Endothelial cell (in vitro differentiated cells): ENCODE measurements at regions not wholly inside any gene's neighbourhood (a gene's known extent, or its start where the extent isn't known, plus 50 kb on each side); places are given as distances from the start of the nearest gene placed in this dataset.

Experiments used
- DNase-seq: peaks from one replicate; pipeline ENCODE4 v3.0.0; 2021; ENCODE audit warnings: low spot score
- H3K27ac Mint-ChIP-seq: one replicate; pipeline ENCODE4 v1.8.0; 2021; ENCODE audit warnings: mixed read lengths, inconsistent platforms; ENCODE audit not compliant: unreplicated experiment
- H3K27me3 Mint-ChIP-seq: one replicate; pipeline ENCODE4 v1.8.0; 2021; ENCODE audit warnings: mild to moderate bottlenecking, moderate library complexity, mixed read lengths, inconsistent platforms; ENCODE audit not compliant: unreplicated experiment
- H3K36me3 Mint-ChIP-seq: one replicate; pipeline ENCODE4 v1.8.0; 2021; ENCODE audit warnings: mild to moderate bottlenecking, low read depth, mixed read lengths, inconsistent platforms; ENCODE audit not compliant: unreplicated experiment
- H3K4me1 Mint-ChIP-seq: one replicate; pipeline ENCODE4 v1.8.0; 2021; ENCODE audit warnings: mild to moderate bottlenecking, mixed read lengths, inconsistent platforms; ENCODE audit not compliant: unreplicated experiment
- H3K4me3 Mint-ChIP-seq: one replicate; pipeline ENCODE4 v1.8.0; 2021; ENCODE audit warnings: mild to moderate bottlenecking, mixed read lengths, inconsistent platforms; ENCODE audit not compliant: unreplicated experiment
- H3K9me3 Mint-ChIP-seq: one replicate; pipeline ENCODE4 v1.8.0; 2021; ENCODE audit warnings: mixed read lengths, inconsistent platforms; ENCODE audit not compliant: unreplicated experiment
- TF ChIP-seq, protein P1 (sequence below): fragments of 200-600 bp; sonication (generic); IDR thresholded peaks from one replicate; pipeline ENCODE4 v1.5.0; 2021; ENCODE audit warnings: antibody characterized with exemption; ENCODE audit not compliant: unreplicated experiment

DNA sequence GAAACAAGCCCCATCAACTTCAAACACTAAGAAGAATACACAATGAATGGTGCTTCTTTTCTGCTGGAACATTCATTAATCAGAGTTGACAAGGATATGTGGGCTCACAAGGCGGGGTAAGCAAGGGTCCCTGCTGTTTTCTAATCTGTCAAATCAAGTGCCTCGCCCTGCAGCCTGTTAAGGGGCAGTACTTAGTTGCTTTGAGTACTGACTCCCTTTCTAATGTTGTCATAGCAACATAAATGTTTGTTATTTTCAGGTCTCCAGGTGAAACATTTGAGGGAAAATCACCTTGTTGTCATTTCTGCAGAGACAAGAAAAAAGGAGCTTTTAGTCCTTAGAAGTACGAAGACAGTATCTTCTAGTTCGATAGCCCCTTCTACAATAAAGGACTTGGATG, 284.7 kb upstream of the PKDCC start:
- Mint-ChIP-seq H3K4me3 (no peak overlapping the region), H3K9me3 (no peaks in the 10 kb centered on the region), H3K27me3 (no peaks in the 10 kb centered on the region), H3K36me3 (no peaks in the 10 kb centered on the region), H3K27ac (no peak overlapping the region), H3K4me1 (peaks cover 4% of the 10 kb centered on the region)
- no peak for DNase-seq
- TF ChIP-seq, protein P1, sequence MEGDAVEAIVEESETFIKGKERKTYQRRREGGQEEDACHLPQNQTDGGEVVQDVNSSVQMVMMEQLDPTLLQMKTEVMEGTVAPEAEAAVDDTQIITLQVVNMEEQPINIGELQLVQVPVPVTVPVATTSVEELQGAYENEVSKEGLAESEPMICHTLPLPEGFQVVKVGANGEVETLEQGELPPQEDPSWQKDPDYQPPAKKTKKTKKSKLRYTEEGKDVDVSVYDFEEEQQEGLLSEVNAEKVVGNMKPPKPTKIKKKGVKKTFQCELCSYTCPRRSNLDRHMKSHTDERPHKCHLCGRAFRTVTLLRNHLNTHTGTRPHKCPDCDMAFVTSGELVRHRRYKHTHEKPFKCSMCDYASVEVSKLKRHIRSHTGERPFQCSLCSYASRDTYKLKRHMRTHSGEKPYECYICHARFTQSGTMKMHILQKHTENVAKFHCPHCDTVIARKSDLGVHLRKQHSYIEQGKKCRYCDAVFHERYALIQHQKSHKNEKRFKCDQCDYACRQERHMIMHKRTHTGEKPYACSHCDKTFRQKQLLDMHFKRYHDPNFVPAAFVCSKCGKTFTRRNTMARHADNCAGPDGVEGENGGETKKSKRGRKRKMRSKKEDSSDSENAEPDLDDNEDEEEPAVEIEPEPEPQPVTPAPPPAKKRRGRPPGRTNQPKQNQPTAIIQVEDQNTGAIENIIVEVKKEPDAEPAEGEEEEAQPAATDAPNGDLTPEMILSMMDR, result no peak

DNA sequence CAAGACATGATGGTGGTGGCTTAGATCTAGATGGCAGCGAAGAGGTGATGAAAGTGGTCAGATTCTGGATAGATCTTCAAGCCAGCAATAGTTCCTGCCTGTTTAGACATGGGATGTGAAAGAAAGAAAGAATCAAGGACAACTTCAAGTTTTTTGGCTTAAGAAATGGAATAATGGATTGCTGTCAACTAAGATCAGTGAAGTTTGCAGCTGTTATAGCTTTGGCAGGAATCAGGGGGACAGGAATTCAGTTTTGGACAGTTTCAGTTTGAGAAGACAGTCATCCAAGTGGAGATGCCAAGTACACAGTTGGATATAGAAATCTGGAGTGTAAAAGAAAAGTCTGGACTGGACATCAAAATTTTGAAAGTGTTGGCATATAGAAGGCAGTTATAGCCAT, 283.7 kb upstream of the PKDCC start:
- TF ChIP-seq, protein P1, result no peak
- Mint-ChIP-seq H3K4me1 (peaks cover 4% of the 10 kb centered on the region), H3K4me3 (no peak overlapping the region), H3K27ac (no peak overlapping the region), H3K36me3 (no peaks in the 10 kb centered on the region), H3K27me3 (no peaks in the 10 kb centered on the region), H3K9me3 (no peaks in the 10 kb centered on the region)
- no peak for DNase-seq

DNA sequence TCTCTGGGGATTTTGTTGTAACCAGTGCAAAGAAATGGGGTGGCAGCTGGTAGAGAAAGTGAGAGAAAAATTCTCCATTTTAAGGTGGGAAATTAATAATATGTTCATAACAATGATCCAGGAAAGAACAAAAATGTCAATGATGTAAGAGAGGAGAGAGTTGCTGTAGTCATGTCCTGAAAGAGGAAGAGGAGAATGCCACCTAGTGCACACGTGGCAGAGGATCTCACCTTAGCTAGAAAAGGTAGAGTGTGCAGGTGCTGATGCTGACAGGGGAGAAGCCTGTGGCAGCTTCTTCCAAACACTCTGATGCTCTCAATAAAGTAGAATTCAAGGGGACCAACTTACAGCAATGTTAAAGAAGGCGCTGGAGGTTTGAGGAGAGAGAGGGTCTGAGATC, 282.9 kb upstream of the PKDCC start:
- H3K9me3 Mint-ChIP-seq, result no peaks in the 10 kb centered on the region
- no peak overlapping the region for H3K4me3 Mint-ChIP-seq
- no peaks in the 10 kb centered on the region for H3K27me3 Mint-ChIP-seq
- DNase-seq, result no peak
- TF ChIP-seq, protein P1, result no peak
- H3K27ac Mint-ChIP-seq, result no peak overlapping the region
- peaks cover 7% of the 10 kb centered on the region for H3K4me1 Mint-ChIP-seq
- no peaks in the 10 kb centered on the region for H3K36me3 Mint-ChIP-seq

DNA sequence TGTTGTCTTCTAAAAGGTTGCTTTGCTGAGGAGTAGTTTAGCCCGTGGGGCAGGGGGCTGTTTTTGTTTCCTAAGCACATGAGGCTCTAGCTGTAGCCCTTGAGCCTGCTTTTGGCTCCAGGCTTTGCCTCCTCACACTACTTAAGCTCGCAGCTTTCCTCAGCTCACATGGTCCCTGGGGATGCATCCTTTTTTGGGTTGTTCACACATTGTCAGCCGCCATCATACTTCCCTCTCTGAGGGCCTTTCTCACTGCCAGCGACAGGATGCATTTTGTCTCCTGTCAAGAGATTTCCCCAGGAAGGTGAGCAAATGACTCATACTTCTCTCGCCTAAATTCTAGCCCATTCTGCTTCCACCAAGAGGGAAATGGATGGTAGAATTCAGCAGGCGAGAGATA, 279.5 kb upstream of the PKDCC start:
- no peaks in the 10 kb centered on the region for H3K9me3 Mint-ChIP-seq
- H3K27me3 Mint-ChIP-seq, result no peaks in the 10 kb centered on the region
- H3K4me1 Mint-ChIP-seq, result peaks cover 7% of the 10 kb centered on the region
- TF ChIP-seq, protein P1, result no peak
- no peaks in the 10 kb centered on the region for H3K36me3 Mint-ChIP-seq
- no peak overlapping the region for H3K27ac Mint-ChIP-seq
- peak; percentile 8 for DNase-seq
- H3K4me3 Mint-ChIP-seq, result no peak overlapping the region

DNA sequence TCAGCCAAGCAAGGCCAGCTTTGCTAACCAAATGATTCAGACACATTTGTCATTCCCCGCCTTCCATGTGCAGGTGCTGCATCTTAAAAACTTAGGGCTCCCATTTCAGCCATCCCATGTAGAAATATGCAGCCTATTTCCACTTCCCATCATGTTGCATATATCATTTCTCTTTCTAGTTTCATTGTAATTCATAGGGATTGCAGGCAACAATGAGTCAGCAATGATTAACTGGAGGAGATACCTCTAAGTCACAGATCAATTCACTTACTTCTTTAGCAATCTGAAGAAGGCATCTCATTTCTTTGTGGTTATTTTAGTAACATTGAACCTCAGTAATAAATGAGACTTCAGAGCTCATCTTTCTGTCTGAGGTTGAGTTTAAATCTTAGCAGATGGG, 276.1 kb upstream of the PKDCC start:
- peaks cover 7% of the 10 kb centered on the region for H3K4me1 Mint-ChIP-seq
- TF ChIP-seq, protein P1, result no peak
- no peak overlapping the region for H3K4me3 Mint-ChIP-seq
- no peaks in the 10 kb centered on the region for H3K27me3 Mint-ChIP-seq
- no peaks in the 10 kb centered on the region for H3K36me3 Mint-ChIP-seq
- H3K9me3 Mint-ChIP-seq, result no peaks in the 10 kb centered on the region
- no peak for DNase-seq
- H3K27ac Mint-ChIP-seq, result no peak overlapping the region
